CD14-positive monocyte (primary cell): ENCODE measurements at regions not wholly inside any gene's neighbourhood (a gene's known extent, or its start where the extent isn't known, plus 50 kb on each side); places are given as distances from the start of the nearest gene placed in this dataset.

Experiments used
- DNase-seq, 3 donors: peaks; one replicate each; pipeline ENCODE4 v3.0.0-alpha.2; 2011 to 2022
- H2AFZ ChIP-seq: 2 replicates; pipeline ENCODE4 v1.6.0; 2012; ENCODE audit warnings: mild to moderate bottlenecking, low read depth, low read length, inconsistent platforms; ENCODE audit not compliant: insufficient read depth, poor library complexity, severe bottlenecking
- H3K27ac ChIP-seq, 2 donors: 1 replicate in 1 of 2; 2 replicates in 1 of 2; pipeline ENCODE4 v1.5.1; 2012 to 2013; ENCODE audit warnings: low read length in 2 of 2, control low read depth in 1 of 2, inconsistent platforms in 1 of 2, low read depth in 1 of 2, mild to moderate bottlenecking in 1 of 2
- H3K27me3 ChIP-seq, 2 donors: one replicate each; pipeline versions ENCODE4 v1.6.0 to v1.6.1; 2011 to 2013; ENCODE audit warnings: low read length in 2 of 2; ENCODE audit not compliant: control insufficient read depth in 2 of 2, insufficient read depth in 2 of 2
- H3K36me3 ChIP-seq, 2 donors: replicated peaks in 1 of 2; 1 replicate in 1 of 2; 2 replicates in 1 of 2; pipeline versions ENCODE4 v1.5.1 to v1.6.1; 2012 to 2013; ENCODE audit warnings: low read length in 2 of 2, control low read depth in 1 of 2, inconsistent platforms in 1 of 2, mild to moderate bottlenecking in 1 of 2; ENCODE audit not compliant: insufficient read depth in 2 of 2, control insufficient read depth in 1 of 2
- H3K4me1 ChIP-seq, 2 donors: 1 replicate in 1 of 2; 2 replicates in 1 of 2; pipeline versions ENCODE4 v1.5.1 to v1.6.1; 2012 to 2013; ENCODE audit warnings: low read length in 2 of 2, control low read depth in 1 of 2, inconsistent platforms in 1 of 2, mild to moderate bottlenecking in 1 of 2, moderate library complexity in 1 of 2; ENCODE audit not compliant: insufficient read depth in 2 of 2, control insufficient read depth in 1 of 2
- H3K4me2 ChIP-seq: replicated peaks from 2 replicates; pipeline ENCODE3; 2012; ENCODE audit warnings: low read length, moderate library complexity, mild to moderate bottlenecking; ENCODE audit not compliant: poor library complexity, severe bottlenecking; ENCODE audit errors: extremely low read depth
- H3K4me3 ChIP-seq, 3 experiments: fragments of 200-600 bp in 1 of 3; sonication (generic) in 1 of 3; replicated peaks in 1 of 3; 1 replicate in 2 of 3; 2 replicates in 1 of 3; pipeline ENCODE4 v1.5.1; 2011 to 2013; ENCODE audit warnings: low read length in 3 of 3, mild to moderate bottlenecking in 3 of 3, control low read depth in 2 of 3, low read depth in 2 of 3, inconsistent platforms in 1 of 3, moderate library complexity in 1 of 3
- H3K79me2 ChIP-seq: 2 replicates; pipeline ENCODE4 v1.6.0; 2012; ENCODE audit warnings: mild to moderate bottlenecking, control low read depth, inconsistent platforms, low read length, moderate library complexity; ENCODE audit not compliant: insufficient read depth
- H3K9ac ChIP-seq: 2 replicates; pipeline ENCODE4 v1.6.0; 2017; ENCODE audit warnings: low read length, mild to moderate bottlenecking; ENCODE audit not compliant: insufficient read depth, poor library complexity, severe bottlenecking
- H3K9me3 ChIP-seq, 2 donors: replicated peaks in 1 of 2; 1 replicate in 1 of 2; 2 replicates in 1 of 2; pipeline versions ENCODE4 v1.5.1 to v1.6.1; 2012 to 2013; ENCODE audit warnings: low read length in 2 of 2, control low read depth in 1 of 2; ENCODE audit not compliant: control insufficient read depth in 1 of 2, insufficient read depth in 1 of 2
- H4K20me1 ChIP-seq: 2 replicates; pipeline ENCODE4 v1.6.0; 2012; ENCODE audit warnings: mild to moderate bottlenecking, low read length, control low read depth, moderate library complexity; ENCODE audit not compliant: insufficient read depth
- H3K27ac Mint-ChIP-seq, 7 donors: one replicate each; pipeline ENCODE4 v1.8.0; 2020; ENCODE audit warnings: mild to moderate bottlenecking in 7 of 7, mixed read lengths in 7 of 7, moderate library complexity in 6 of 7, inconsistent platforms in 2 of 7
- H3K27me3 Mint-ChIP-seq, 3 donors: one replicate each; pipeline ENCODE4 v1.8.0; 2021 to 2022; ENCODE audit warnings: low read depth in 3 of 3, mild to moderate bottlenecking in 3 of 3, mixed read lengths in 3 of 3, moderate library complexity in 3 of 3, inconsistent platforms in 1 of 3
- H3K36me3 Mint-ChIP-seq, 2 donors: one replicate each; pipeline ENCODE4 v1.8.0; 2020; ENCODE audit warnings: mixed read lengths in 2 of 2, inconsistent platforms in 1 of 2, mild to moderate bottlenecking in 1 of 2
- H3K4me1 Mint-ChIP-seq: one replicate; pipeline ENCODE4 v1.8.0; 2020; ENCODE audit warnings: mild to moderate bottlenecking, mixed read lengths
- H3K4me3 Mint-ChIP-seq, 2 donors: one replicate each; pipeline ENCODE4 v1.8.0; 2020; ENCODE audit warnings: mild to moderate bottlenecking in 2 of 2, mixed read lengths in 2 of 2, moderate library complexity in 1 of 2
- H3K9me3 Mint-ChIP-seq, 7 donors: one replicate each; pipeline ENCODE4 v1.8.0; 2020 to 2022; ENCODE audit warnings: mixed read lengths in 7 of 7, mild to moderate bottlenecking in 6 of 7, moderate library complexity in 6 of 7, inconsistent platforms in 2 of 7
- WGBS: methylation state at CpG from one replicate; pipeline ENCODE4 v1.1.5; 2013; ENCODE audit warnings: missing lambda C conversion rate; ENCODE audit not compliant: insufficient coverage; 5-methylcytosine and 5-hydroxymethylcytosine counted together
- intact Hi-C, 2 donors: fragments of 100-400 bp; cut with micrococcal nuclease; formaldehyde crosslinking; loops; one replicate each; pipeline versions ENCODE4 v1.15.0 to v1.15.1; 2023
- TF ChIP-seq, protein P1 (sequence below): fragments of 200-600 bp; IDR thresholded peaks from one replicate; pipeline ENCODE4 v1.8.0; 2022; ENCODE audit warnings: antibody characterized with exemption, mild to moderate bottlenecking

DNA sequence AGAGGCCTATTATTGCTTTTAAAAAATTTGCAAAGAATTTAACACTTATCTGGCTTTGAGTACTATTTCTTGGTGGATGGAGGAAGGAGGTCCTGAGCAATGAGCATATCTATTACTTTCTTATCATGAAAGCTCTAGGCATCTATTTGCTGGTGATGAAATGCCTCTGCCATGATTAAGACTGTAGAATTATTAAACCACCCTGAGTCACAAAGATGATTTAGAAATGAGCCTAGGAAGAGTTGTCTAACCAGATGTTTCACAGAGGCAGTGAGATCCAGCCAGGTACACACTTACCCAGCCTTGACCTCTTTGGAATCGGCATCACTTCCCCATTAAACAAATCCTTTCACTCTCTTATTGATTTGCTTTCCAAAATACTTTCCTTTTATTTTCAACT lies 304.4 kb upstream of the KIF2A start:
- no peaks in the 10 kb centered on the region for H3K4me1 ChIP-seq
- no peaks in the 10 kb centered on the region for H3K27me3 ChIP-seq
- Mint-ChIP-seq H3K4me3 (no peak overlapping the region), H3K4me1 (no peaks in the 10 kb centered on the region), H3K9me3 (peaks cover 0 to 8% (median 0%) of the 10 kb centered on the region in 7 donors), H3K36me3 (no peaks in the 10 kb centered on the region), H3K27me3 (peaks cover 0 to 5% (median 2%) of the 10 kb centered on the region in 3 donors), H3K27ac (no peak overlapping the region)
- no peak overlapping the region for H3K9ac ChIP-seq
- H4K20me1 ChIP-seq, result no peaks in the 10 kb centered on the region
- no peaks in the 10 kb centered on the region for H3K36me3 ChIP-seq
- intact Hi-C loops, result no loop called here
- no peak overlapping the region for H2AFZ ChIP-seq
- no peaks in the 10 kb centered on the region for H3K9me3 ChIP-seq
- no peaks in the 10 kb centered on the region for H3K79me2 ChIP-seq
- DNase-seq, result no peak
- TF ChIP-seq, protein P1, sequence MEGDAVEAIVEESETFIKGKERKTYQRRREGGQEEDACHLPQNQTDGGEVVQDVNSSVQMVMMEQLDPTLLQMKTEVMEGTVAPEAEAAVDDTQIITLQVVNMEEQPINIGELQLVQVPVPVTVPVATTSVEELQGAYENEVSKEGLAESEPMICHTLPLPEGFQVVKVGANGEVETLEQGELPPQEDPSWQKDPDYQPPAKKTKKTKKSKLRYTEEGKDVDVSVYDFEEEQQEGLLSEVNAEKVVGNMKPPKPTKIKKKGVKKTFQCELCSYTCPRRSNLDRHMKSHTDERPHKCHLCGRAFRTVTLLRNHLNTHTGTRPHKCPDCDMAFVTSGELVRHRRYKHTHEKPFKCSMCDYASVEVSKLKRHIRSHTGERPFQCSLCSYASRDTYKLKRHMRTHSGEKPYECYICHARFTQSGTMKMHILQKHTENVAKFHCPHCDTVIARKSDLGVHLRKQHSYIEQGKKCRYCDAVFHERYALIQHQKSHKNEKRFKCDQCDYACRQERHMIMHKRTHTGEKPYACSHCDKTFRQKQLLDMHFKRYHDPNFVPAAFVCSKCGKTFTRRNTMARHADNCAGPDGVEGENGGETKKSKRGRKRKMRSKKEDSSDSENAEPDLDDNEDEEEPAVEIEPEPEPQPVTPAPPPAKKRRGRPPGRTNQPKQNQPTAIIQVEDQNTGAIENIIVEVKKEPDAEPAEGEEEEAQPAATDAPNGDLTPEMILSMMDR, result no peak
- no peak overlapping the region for H3K4me3 ChIP-seq
- H3K4me2 ChIP-seq, result no peak overlapping the region
- 100% methylated on average over 1 of the region's 1 CpG for WGBS
- no peak overlapping the region for H3K27ac ChIP-seq

DNA sequence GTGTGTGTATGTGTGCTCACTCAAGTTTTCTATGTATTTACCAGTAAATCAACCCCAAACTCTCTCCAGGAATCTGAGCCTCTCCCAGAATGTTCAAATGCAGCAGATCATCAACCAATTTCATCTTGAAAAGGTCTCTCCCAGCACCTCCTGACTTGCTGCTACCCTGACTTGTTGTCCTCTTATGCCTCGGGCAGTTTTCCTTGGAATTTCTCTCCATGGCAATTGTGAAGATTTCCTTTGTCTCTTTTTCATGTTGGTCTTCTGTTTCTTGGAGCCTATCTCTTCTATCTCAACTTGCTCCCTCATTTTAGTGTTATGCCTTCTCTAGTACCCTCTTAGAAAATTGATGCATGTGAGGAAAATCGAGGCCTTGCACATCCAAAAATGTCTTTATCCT lies 303.6 kb upstream of the KIF2A start:
- TF ChIP-seq, protein P1, result no peak
- Mint-ChIP-seq H3K9me3 (peaks cover 0 to 8% (median 0%) of the 10 kb centered on the region in 7 donors), H3K27ac (no peak overlapping the region), H3K27me3 (peaks cover 0 to 5% (median 2%) of the 10 kb centered on the region in 3 donors), H3K36me3 (no peaks in the 10 kb centered on the region), H3K4me1 (no peaks in the 10 kb centered on the region), H3K4me3 (no peak overlapping the region)
- Histone ChIP-seq H3K36me3 (no peaks in the 10 kb centered on the region), H3K79me2 (no peaks in the 10 kb centered on the region), H3K9ac (no peak overlapping the region), H3K27ac (no peak overlapping the region), H4K20me1 (no peaks in the 10 kb centered on the region), H3K4me3 (no peak overlapping the region), H3K4me1 (no peaks in the 10 kb centered on the region), H3K27me3 (no peaks in the 10 kb centered on the region), H3K4me2 (no peak overlapping the region), H2AFZ (no peak overlapping the region), H3K9me3 (no peaks in the 10 kb centered on the region)
- intact Hi-C loops, result no loop called here
- DNase-seq, result no peak
- 86% methylated on average over 1 of the region's 2 CpGs for WGBS
